ENCODE measurements at regions not wholly inside any gene's neighbourhood (a gene's known extent, or its start where the extent isn't known, plus 50 kb on each side); places are given as distances from the start of the nearest gene placed in this dataset.
"Not testable (repeated sequence)": the region's sequence is repeated elsewhere in the genome, so short reads cannot be mapped to it uniquely, and the experiment has no call there.

GRCh38 chr1:861714-862113, 62.0 kb upstream of the SAMD11 start (continued):
- TF ChIP-seq CREM (CRISPR knock-in tag; IDR thresholded peaks at IDR 0.05) (no peak), ZNF512 (CRISPR knock-in tag; IDR thresholded peaks at IDR 0.05; ENCODE audit: borderline replicate concordance) (no peak), E2F1 (CRISPR knock-in tag; IDR thresholded peaks at IDR 0.05) (no peak), ZNF423 (CRISPR knock-in tag; IDR thresholded peaks at IDR 0.05) (no peak)
- TF ChIP-seq, protein P1, sequence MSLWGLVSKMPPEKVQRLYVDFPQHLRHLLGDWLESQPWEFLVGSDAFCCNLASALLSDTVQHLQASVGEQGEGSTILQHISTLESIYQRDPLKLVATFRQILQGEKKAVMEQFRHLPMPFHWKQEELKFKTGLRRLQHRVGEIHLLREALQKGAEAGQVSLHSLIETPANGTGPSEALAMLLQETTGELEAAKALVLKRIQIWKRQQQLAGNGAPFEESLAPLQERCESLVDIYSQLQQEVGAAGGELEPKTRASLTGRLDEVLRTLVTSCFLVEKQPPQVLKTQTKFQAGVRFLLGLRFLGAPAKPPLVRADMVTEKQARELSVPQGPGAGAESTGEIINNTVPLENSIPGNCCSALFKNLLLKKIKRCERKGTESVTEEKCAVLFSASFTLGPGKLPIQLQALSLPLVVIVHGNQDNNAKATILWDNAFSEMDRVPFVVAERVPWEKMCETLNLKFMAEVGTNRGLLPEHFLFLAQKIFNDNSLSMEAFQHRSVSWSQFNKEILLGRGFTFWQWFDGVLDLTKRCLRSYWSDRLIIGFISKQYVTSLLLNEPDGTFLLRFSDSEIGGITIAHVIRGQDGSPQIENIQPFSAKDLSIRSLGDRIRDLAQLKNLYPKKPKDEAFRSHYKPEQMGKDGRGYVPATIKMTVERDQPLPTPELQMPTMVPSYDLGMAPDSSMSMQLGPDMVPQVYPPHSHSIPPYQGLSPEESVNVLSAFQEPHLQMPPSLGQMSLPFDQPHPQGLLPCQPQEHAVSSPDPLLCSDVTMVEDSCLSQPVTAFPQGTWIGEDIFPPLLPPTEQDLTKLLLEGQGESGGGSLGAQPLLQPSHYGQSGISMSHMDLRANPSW (CRISPR knock-in tag; conservative IDR thresholded peaks at IDR 0.05; ENCODE audit: low read depth): no peak

DNA sequence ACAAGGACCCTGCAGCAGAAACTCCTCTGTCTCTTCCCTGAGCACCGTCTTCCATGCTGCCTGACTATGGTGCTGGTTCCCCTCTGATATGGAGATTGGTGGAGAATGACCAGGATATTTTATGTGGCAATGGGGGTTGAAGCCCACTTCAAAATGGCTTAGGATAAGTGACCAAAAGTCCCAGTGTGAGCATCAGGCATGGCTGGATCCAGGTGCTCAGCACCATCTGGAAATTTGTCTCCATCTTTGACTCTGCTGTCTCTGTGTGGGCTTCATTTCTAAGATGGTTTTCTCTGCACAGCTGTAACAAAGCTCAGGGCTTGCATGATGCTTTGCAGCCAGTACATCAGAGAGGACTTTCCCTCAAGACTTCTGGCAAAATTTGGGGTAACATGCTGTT, 61.1 kb upstream of the SAMD11 start:
- POLR2A ChIA-PET; H3K4me3 Mint-ChIP-seq; DNase-seq (ENCODE audit: low spot score); H3K9me3 Mint-ChIP-seq; H3K27ac Mint-ChIP-seq; ATAC-seq; H3K36me3 Mint-ChIP-seq; CTCF ChIA-PET: not testable (repeated sequence)
- Mint-ChIP-seq H3K27me3 (ENCODE audit: low read depth) (peaks cover 32% of the 10 kb centered on the region), H3K4me1 (peaks cover 10% of the 10 kb centered on the region)

DNA sequence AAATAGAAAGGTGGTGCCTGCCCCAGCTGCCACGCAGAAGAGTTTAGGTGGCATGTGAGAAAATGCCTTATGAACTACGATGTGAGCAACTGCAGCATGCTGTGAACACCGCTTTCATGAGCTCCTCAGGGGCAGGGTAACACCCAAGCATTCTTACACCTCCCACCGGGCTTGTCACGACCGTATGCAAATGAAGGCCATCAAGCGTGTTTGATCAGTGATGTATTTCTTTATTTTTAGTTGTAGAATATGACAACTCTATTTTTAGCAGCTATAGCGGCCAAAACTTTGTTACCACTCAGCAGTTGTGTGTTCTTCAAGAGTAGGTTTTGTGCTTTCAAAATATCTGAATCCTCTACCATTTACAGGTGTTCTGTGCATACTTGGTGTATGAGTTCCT, 58.1 kb upstream of the SAMD11 start:
- H3K4me3 Mint-ChIP-seq; H3K27ac Mint-ChIP-seq; CTCF ChIA-PET; H3K9me3 Mint-ChIP-seq; H3K36me3 Mint-ChIP-seq; DNase-seq (ENCODE audit: low spot score); H3K4me1 Mint-ChIP-seq; POLR2A ChIA-PET; ATAC-seq: not testable (repeated sequence)
- H3K27me3 Mint-ChIP-seq (ENCODE audit: low read depth): peaks cover 59% of the 10 kb centered on the region

DNA sequence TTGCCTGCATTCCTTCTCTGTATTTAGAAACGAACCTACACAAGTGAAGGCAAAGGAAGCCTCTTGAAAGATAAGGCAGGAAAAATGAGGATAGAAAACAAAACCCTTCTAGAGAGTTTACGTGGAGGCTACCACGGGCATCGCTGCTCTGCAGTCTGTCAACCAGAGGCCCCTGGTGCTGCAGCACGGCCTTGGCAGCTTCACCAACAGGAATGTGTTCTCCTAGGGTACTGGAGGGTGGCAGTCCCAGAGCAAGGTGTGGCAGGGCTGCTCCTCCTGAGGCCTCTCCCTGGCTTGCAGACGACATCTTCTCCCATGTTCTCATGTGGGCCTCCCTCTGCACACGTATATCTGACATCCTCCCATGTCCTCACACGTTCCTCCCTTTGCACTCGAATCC, 57.6 kb upstream of the SAMD11 start:
- no peak for ATAC-seq
- no peaks in the 10 kb centered on the region for H3K9me3 Mint-ChIP-seq
- no peak overlapping the region for H3K27ac Mint-ChIP-seq
- no peak for TF ChIP-seq FOXK1 (CRISPR knock-in tag; IDR thresholded peaks at IDR 0.05)
- TF ChIP-seq, protein P2, sequence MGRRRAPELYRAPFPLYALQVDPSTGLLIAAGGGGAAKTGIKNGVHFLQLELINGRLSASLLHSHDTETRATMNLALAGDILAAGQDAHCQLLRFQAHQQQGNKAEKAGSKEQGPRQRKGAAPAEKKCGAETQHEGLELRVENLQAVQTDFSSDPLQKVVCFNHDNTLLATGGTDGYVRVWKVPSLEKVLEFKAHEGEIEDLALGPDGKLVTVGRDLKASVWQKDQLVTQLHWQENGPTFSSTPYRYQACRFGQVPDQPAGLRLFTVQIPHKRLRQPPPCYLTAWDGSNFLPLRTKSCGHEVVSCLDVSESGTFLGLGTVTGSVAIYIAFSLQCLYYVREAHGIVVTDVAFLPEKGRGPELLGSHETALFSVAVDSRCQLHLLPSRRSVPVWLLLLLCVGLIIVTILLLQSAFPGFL (CRISPR knock-in tag; IDR thresholded peaks at IDR 0.05; ENCODE audit: borderline replicate concordance): no peak
- no peak for TF ChIP-seq NR3C1 (CRISPR knock-in tag; conservative IDR thresholded peaks at IDR 0.05; ENCODE audit: low read depth)
- TF ChIP-seq GRHL2 (CRISPR knock-in tag; IDR thresholded peaks at IDR 0.05; ENCODE audit: insufficient replicate concordance, severe bottlenecking): no peak
- no peak for TF ChIP-seq ZNF416 (CRISPR knock-in tag; IDR thresholded peaks at IDR 0.05)
- no peak overlapping the region for H3K4me3 Mint-ChIP-seq
- DNase-seq (ENCODE audit: low spot score): no peak
- peaks cover 63% of the 10 kb centered on the region for H3K27me3 Mint-ChIP-seq (ENCODE audit: low read depth)
- H3K4me1 Mint-ChIP-seq: no peaks in the 10 kb centered on the region
- ChIA-PET CTCF (no interaction called here), POLR2A (no interaction called here)
- H3K36me3 Mint-ChIP-seq: no peaks in the 10 kb centered on the region

DNA sequence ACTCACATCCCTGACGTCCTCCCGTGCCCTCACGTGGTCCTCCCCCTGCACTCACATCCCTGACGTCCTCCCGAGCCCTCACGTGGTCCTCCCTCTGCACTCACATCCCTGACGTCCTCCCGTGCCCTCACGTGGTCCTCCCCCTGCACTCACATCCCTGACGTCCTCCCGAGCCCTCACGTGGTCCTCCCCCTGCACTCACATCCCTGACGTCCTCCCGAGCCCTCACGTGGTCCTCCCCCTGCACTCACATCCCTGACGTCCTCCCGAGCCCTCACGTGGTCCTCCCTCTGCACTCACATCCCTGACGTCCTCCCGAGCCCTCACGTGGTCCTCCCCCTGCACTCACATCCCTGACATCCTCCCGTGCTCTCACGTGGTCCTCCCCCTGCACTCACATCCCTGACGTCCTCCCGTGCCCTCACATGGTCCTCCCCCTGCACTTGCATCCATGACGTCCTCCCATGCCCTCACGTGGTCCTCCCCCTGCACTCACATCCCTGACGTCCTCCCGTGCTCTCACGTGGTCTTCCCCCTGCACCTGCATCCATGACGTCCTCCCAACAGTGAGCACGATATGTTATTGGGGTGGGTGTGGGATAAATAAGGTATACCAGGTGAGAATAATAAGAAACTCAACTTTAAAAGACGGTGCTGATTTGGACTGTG, 57.0 kb upstream of the SAMD11 start:
- H3K4me3 Mint-ChIP-seq; H3K36me3 Mint-ChIP-seq; H3K27ac Mint-ChIP-seq; H3K9me3 Mint-ChIP-seq; H3K4me1 Mint-ChIP-seq; CTCF ChIA-PET; ATAC-seq; POLR2A ChIA-PET; DNase-seq (ENCODE audit: low spot score): not testable (repeated sequence)
- H3K27me3 Mint-ChIP-seq (ENCODE audit: low read depth): peaks cover 67% of the 10 kb centered on the region

DNA sequence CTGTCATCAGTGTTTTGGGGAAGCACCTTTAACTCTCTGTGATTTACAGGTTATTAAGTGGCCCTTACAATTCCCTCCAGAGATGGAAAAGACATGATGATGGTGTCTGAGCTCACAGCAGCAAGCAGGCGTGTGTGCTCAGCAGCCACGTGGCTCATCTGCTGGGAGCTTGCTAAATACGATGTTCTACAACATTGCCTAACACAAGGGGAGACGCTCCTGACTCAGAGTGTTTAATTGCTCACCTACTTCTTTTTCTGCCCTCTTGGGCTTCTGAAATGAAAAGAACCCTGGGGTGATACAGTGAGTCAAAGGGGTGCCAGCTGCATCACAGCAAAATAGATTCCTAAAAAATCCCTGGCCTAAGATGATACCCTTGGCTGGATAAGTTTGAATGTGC, 56.2 kb upstream of the SAMD11 start:
- H3K36me3 Mint-ChIP-seq; H3K4me3 Mint-ChIP-seq; DNase-seq (ENCODE audit: low spot score); CTCF ChIA-PET; POLR2A ChIA-PET; ATAC-seq; H3K9me3 Mint-ChIP-seq; H3K27ac Mint-ChIP-seq; H3K4me1 Mint-ChIP-seq: not testable (repeated sequence)
- H3K27me3 Mint-ChIP-seq (ENCODE audit: low read depth): peaks cover 64% of the 10 kb centered on the region
